ENCODE measurements at regions not wholly inside any gene's neighbourhood (a gene's known extent, or its start where the extent isn't known, plus 50 kb on each side); places are given as distances from the start of the nearest gene placed in this dataset.

- no peak overlapping the region for H2AFZ ChIP-seq (ENCODE audit: low read depth)
- TF ChIP-seq USF1 (IDR thresholded peaks at IDR 0.05; ENCODE audit: borderline replicate concordance, low read depth) (no peak), POLR2AphosphoS5 (IDR thresholded peaks at IDR 0.05; ENCODE audit: low read depth, low read length) (no peak), CHD2 (IDR thresholded peaks at IDR 0.05; ENCODE audit: low read length, partially characterized antibody) (no peak), TCF12 (IDR thresholded peaks at IDR 0.05) (no peak), FOXJ3 (CRISPR knock-in tag; IDR thresholded peaks at IDR 0.05) (no peak), GATA2 (CRISPR knock-in tag; IDR thresholded peaks at IDR 0.05) (no peak), MXI1 (IDR thresholded peaks at IDR 0.05; ENCODE audit: low read depth, low read length) (no peak), RFX5 (IDR thresholded peaks at IDR 0.05; ENCODE audit: low read length) (no peak), JUND (IDR thresholded peaks at IDR 0.05) (no peak), YY1 (IDR thresholded peaks at IDR 0.05; ENCODE audit: low read depth) (no peak), RAD21 (IDR thresholded peaks at IDR 0.05; ENCODE audit: low read length) (no peak), FOXM1 (IDR thresholded peaks at IDR 0.05; ENCODE audit: low read depth) (no peak), RXRA (IDR thresholded peaks at IDR 0.05; ENCODE audit: borderline replicate concordance, low read depth) (no peak), SMC3 (IDR thresholded peaks at IDR 0.05; ENCODE audit: low read depth, low read length) (no peak), ZBTB33 (IDR thresholded peaks at IDR 0.05; ENCODE audit: borderline replicate concordance, low read depth) (no peak), ELF1 (IDR thresholded peaks at IDR 0.05) (no peak)
- peaks cover 0 to 7% of the 10 kb centered on the region in 2 experiments; a peak in 1 of 4 replicates for H3K4me1 ChIP-seq (ENCODE audit: control insufficient read depth in 1 of 2, insufficient read depth in 2 of 2, low read depth in 1 of 2, low read length in 1 of 2)
- H3F3A ChIP-seq (replicated peaks; ENCODE audit: insufficient read depth): no peaks in the 10 kb centered on the region
- no peak overlapping the region for H3K4me2 ChIP-seq
- CTCF ChIA-PET: no interaction called here
- no peak overlapping the region for H3K27ac ChIP-seq (ENCODE audit: low read depth in 2 of 2, low read length in 1 of 2)
- no peaks in the 10 kb centered on the region for H4K20me1 ChIP-seq (ENCODE audit: insufficient read depth)
- no peak for DNase-seq
- 60% methylated on average over 2 of the region's 3 CpGs for WGBS (ENCODE audit: low lambda C conversion rate)
- no peaks in the 10 kb centered on the region for H3K9me2 ChIP-seq
- no peaks in the 10 kb centered on the region for H3K36me3 ChIP-seq (replicated peaks in 1 of 2; ENCODE audit: control insufficient read depth in 1 of 2, insufficient read depth in 2 of 2, low read length in 1 of 2)
- no peak overlapping the region for H3K4me3 ChIP-seq (ENCODE audit: low read depth in 2 of 2, low read length in 1 of 2)
- no peaks in the 10 kb centered on the region; the same call in 1 of the 2 replicates for H3K27me3 ChIP-seq (ENCODE audit: insufficient read depth)
- POLR2A ChIA-PET: no interaction called here
- no peaks in the 10 kb centered on the region for H3K79me2 ChIP-seq (ENCODE audit: insufficient read depth)
- no peaks in the 10 kb centered on the region for H3K9me3 ChIP-seq
- H3K9ac ChIP-seq: no peak overlapping the region
These were observed 74.8 kb upstream of the TNP1 start for GRCh38 chr2:216934623-216935022.

- no peaks in the 10 kb centered on the region for H3K79me2 ChIP-seq (ENCODE audit: insufficient read depth)
- no peak for DNase-seq
- CTCF ChIA-PET: interaction anchor here (0.6 to 1.1 kb wide), 2 partner anchors 24 to 417 kb away, joined by 3 read pairs; no protein-coding TSS in a partner anchor
- no peaks in the 10 kb centered on the region for H3K36me3 ChIP-seq (replicated peaks in 1 of 2; ENCODE audit: control insufficient read depth in 1 of 2, insufficient read depth in 2 of 2, low read length in 1 of 2)
- H3K9ac ChIP-seq: no peak overlapping the region
- no peak overlapping the region for H2AFZ ChIP-seq (ENCODE audit: low read depth)
- no peak overlapping the region for H3K4me2 ChIP-seq
- no peaks in the 10 kb centered on the region for H3K9me2 ChIP-seq
- no peaks in the 10 kb centered on the region for H3K9me3 ChIP-seq
- H4K20me1 ChIP-seq (ENCODE audit: insufficient read depth): no peaks in the 10 kb centered on the region
- POLR2A ChIA-PET: interaction anchor here (0.6 kb wide), 1 partner anchor 41 kb away, joined by 3 read pairs; no protein-coding TSS in a partner anchor
- peaks cover 0 to 7% of the 10 kb centered on the region in 2 experiments; a peak in 1 of 4 replicates for H3K4me1 ChIP-seq (ENCODE audit: control insufficient read depth in 1 of 2, insufficient read depth in 2 of 2, low read depth in 1 of 2, low read length in 1 of 2)
- no peak overlapping the region for H3K4me3 ChIP-seq (ENCODE audit: low read depth in 2 of 2, low read length in 1 of 2)
- 75% methylated on average over 3 of the region's 7 CpGs for WGBS (ENCODE audit: low lambda C conversion rate)
- H3F3A ChIP-seq (replicated peaks; ENCODE audit: insufficient read depth): no peaks in the 10 kb centered on the region
- H3K27ac ChIP-seq (ENCODE audit: low read depth in 2 of 2, low read length in 1 of 2): no peak overlapping the region
- TF ChIP-seq REST (IDR thresholded peaks at IDR 0.05; ENCODE audit: low read depth, low read length) (no peak), MXI1 (IDR thresholded peaks at IDR 0.05; ENCODE audit: low read depth, low read length) (no peak), ELF1 (IDR thresholded peaks at IDR 0.05) (no peak), EZH2phosphoT487 (IDR thresholded peaks at IDR 0.05; ENCODE audit: borderline replicate concordance, low read depth) (no peak), NRF1 (IDR thresholded peaks at IDR 0.05; ENCODE audit: low read depth, low read length) (no peak), EP300 (IDR thresholded peaks at IDR 0.05; ENCODE audit: borderline replicate concordance in 1 of 2, low read depth in 1 of 2, low read length in 1 of 2) (no peak), SIN3A (IDR thresholded peaks at IDR 0.05; ENCODE audit: borderline replicate concordance, low read depth, low read length) (no peak)
- H3K27me3 ChIP-seq (ENCODE audit: insufficient read depth): no peaks in the 10 kb centered on the region; the same call in 1 of the 2 replicates
These were observed 74.3 kb upstream of the TNP1 start for GRCh38 chr2:216934151-216934550.
